K562 (cell line): ENCODE measurements at regions not wholly inside any gene's neighbourhood (a gene's known extent, or its start where the extent isn't known, plus 50 kb on each side); places are given as distances from the start of the nearest gene placed in this dataset.

Experiments used
- JUN ChIP-seq, 2 experiments: sonication (generic) in 1 of 2; formaldehyde crosslinking in 1 of 2; IDR thresholded peaks; 2 replicates each; pipeline versions ENCODE4 v1.6.1 to v1.8.0; 2012 to 2022; ENCODE audit warnings: borderline replicate concordance in 2 of 2, mild to moderate bottlenecking in 2 of 2, improper control_type of control experiment in 1 of 2, low read depth in 1 of 2, low read length in 1 of 2, missing genetic modification reagents in 1 of 2
- RBBP5 ChIP-seq: fragments of 200-600 bp; sonication (generic); IDR thresholded peaks from 2 replicates; pipeline ENCODE4 v1.6.1; 2012; ENCODE audit warnings: borderline replicate concordance, mild to moderate bottlenecking, low read length, control low read depth, inconsistent platforms; ENCODE audit not compliant: insufficient read depth, poor library complexity, severe bottlenecking
- STAT5B ChIP-seq: fragments of 250-450 bp; sonication (Bioruptor Pico); IDR thresholded peaks from 2 replicates; pipeline ENCODE4 v1.8.0; 2021; ENCODE audit warnings: mild to moderate bottlenecking, inconsistent platforms

DNA sequence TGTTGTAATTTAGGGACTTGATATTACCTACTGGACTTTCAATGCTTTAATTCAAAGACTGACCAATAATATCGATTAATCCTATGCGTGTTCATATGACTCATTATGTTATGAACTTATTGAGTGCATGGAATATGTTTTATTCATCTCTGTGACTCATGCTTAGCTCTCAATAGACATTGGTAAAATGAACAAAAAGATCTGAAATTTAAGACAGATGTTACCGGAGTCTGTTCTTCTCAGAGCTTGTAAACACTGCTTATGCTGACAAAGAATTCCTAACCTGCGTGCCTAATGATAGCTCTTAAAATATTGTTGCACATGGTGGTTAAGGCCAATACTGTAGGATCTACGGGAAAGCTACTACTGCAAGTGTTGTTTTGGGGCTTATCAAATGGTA is 131.5 kb upstream of the ACBD5 start:
- no peak for TF ChIP-seq STAT5B (CRISPR knock-in tag)
- no peak for TF ChIP-seq RBBP5
- TF ChIP-seq JUN (IDR thresholded peaks at IDR 0.05; ENCODE audit: borderline replicate concordance, low read depth, low read length) = no peak
- no peak for TF ChIP-seq JUN (CRISPR knock-in tag; IDR thresholded peaks at IDR 0.05; ENCODE audit: borderline replicate concordance)
